ENCODE measurements at regions not wholly inside any gene's neighbourhood (a gene's known extent, or its start where the extent isn't known, plus 50 kb on each side); places are given as distances from the start of the nearest gene placed in this dataset.
"Not testable (repeated sequence)": the region's sequence is repeated elsewhere in the genome, so short reads cannot be mapped to it uniquely, and the experiment has no call there.

- ChIA-PET POLR2A (no interaction called here), CTCF (interaction anchor here (0.8 kb wide), 1 partner anchor 17 kb away, joined by 3 read pairs; no protein-coding TSS in a partner anchor)
- TF ChIP-seq, protein P1, sequence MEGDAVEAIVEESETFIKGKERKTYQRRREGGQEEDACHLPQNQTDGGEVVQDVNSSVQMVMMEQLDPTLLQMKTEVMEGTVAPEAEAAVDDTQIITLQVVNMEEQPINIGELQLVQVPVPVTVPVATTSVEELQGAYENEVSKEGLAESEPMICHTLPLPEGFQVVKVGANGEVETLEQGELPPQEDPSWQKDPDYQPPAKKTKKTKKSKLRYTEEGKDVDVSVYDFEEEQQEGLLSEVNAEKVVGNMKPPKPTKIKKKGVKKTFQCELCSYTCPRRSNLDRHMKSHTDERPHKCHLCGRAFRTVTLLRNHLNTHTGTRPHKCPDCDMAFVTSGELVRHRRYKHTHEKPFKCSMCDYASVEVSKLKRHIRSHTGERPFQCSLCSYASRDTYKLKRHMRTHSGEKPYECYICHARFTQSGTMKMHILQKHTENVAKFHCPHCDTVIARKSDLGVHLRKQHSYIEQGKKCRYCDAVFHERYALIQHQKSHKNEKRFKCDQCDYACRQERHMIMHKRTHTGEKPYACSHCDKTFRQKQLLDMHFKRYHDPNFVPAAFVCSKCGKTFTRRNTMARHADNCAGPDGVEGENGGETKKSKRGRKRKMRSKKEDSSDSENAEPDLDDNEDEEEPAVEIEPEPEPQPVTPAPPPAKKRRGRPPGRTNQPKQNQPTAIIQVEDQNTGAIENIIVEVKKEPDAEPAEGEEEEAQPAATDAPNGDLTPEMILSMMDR (IDR thresholded peaks at IDR 0.05; ENCODE audit: control extremely low read depth, extremely low read depth, low read depth, missing control alignments), result no peak
- DNase-seq (ENCODE audit: extremely low spot score), result no peak
These were observed 128.3 kb upstream of the TBX18 start for GRCh38 chr6:84892671-84893070.

DNA sequence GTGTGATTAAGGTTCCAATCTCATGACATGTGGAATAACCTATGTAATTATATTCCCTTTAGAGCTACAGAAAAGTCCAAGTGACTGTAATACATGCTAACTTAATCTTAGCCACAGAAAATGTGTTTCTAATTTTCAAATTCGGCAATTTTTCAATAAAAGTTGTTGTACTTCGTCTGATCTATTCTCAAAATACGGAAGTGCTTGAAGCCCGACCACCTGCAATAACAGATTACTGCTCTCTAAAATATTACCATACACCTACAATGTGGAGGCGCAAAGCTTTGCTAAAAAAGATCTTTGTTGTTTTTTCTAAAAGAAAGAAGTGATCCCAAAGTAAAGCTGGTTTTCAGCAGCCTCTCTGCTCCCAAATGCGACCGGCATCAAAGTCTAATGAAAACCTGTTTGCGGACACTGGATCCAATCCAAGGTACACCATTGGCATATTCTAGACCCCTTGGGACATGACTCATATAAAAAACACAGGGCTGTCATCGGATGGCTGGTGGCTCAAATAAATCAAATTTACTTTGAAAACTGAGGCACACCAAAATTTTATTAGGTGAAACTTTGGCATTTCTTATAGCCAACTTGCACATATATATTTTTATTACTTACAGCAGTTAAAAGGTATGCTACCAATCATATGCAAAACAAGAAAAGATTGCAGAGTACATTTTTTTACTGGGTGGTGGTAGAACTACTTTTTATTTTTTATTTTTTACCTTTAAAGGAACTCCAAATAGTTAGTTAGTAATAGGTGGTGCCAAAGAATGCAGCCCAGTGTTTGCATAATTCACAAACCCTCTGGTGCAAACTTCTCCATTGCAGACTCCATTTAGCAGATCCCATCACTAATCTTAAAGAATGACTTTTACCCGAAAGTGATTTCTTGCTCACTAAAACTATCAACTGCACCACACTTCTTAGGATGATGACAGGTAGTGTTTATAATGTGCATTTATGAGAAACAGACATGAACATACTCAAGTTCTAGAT, 118.7 kb upstream of the TBX18 start:
- DNase-seq (ENCODE audit: extremely low spot score), result no peak
- TF ChIP-seq, protein P1 (IDR thresholded peaks at IDR 0.05; ENCODE audit: control extremely low read depth, extremely low read depth, low read depth, missing control alignments), result no peak
- ChIA-PET CTCF (interaction anchor here (1.3 kb wide), 1 partner anchor 7 kb away, joined by 6 read pairs; no protein-coding TSS in a partner anchor), POLR2A (no interaction called here)

GRCh38 chr6:84879385-84879784, 115.0 kb upstream of the TBX18 start:
- POLR2A ChIA-PET; CTCF ChIA-PET; DNase-seq (ENCODE audit: extremely low spot score): not testable (repeated sequence)

GRCh38 chr6:84877515-84878210, 113.3 kb upstream of the TBX18 start:
- POLR2A ChIA-PET, result no interaction called here
- DNase-seq (ENCODE audit: extremely low spot score), result no peak
- CTCF ChIA-PET, result interaction anchor here (1.0 to 1.2 kb wide), 2 partner anchors 11 to 33 kb away, joined by 3 to 4 read pairs; no protein-coding TSS in a partner anchor
- TF ChIP-seq, protein P1 (IDR thresholded peaks at IDR 0.05; ENCODE audit: control extremely low read depth, extremely low read depth, low read depth, missing control alignments), result no peak

DNA sequence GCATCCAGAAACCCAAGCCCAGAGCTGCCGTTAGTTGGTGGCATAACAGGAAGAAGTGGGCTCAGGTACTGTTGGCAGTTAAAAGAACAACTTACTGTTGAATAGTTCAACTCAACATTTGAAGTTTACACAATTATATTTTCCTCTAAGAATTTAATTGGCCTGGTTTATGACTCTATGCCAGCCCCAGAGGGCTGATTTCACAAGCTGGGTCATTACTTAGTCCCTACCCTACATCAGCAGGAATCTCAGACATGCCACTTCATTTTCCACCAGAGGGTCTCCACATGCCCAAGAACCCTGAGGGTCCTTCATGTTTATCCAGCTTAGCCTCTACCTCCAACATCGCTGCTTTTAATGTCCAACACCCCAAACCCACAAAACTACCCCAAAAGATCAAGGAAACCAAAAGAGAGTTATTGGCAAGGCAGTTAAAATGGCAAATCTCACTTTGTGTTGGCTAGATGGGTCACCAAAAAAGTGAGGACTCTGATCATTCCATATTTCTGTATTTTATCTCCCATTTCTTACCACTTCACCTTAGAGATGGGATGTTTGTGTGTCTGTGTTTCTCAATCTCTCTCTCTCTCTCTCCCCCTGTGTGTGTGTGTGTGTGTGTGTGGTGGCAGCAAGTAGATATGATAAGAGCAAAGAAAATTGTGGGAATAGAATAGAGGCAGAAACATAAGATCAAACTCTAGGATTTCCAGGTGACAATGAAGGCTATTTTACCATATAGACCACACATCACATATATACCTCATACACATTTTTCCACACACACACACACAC, 112.5 kb upstream of the TBX18 start:
- POLR2A ChIA-PET, result no interaction called here
- DNase-seq (ENCODE audit: extremely low spot score), result no peak
- TF ChIP-seq, protein P1 (IDR thresholded peaks at IDR 0.05; ENCODE audit: control extremely low read depth, extremely low read depth, low read depth, missing control alignments), result no peak
- CTCF ChIA-PET, result interaction anchor here (1.2 kb wide), 1 partner anchor 34 kb away, joined by 4 read pairs; no protein-coding TSS in a partner anchor

DNA sequence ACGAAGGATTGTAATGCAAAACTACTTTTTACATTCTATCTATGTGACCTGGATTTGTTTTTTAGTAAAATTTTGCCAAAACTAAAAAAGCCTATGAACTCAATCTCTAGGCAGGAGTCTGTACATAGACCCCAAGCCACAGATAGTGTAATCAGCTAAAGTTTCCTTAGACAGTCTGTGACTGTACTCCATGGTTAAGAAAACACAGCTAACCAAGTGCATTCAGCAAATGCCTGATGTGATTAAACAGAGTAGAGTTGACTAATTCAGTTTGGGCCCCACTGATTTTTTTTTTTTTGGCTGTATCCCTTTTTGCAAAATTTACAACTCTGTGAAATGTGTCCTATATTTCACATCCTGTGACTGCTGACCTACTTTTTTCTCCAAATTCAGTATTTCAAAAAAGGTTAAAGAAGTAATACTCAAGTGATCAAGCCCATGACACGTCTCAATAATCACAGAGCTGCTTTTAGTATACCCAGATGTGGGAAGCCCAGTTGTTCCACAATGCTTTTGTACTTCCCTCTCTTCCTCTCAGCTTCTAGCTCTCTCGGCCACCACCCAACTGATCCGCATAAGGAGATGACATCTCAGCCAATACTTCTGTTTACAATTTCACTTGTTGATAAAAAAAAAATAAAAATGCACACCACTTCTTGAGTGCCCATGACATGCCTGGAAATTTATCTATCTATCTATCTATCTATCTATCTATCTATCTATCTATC, 108.8 kb upstream of the TBX18 start:
- DNase-seq (ENCODE audit: extremely low spot score), result no peak
- TF ChIP-seq, protein P1 (IDR thresholded peaks at IDR 0.05; ENCODE audit: control extremely low read depth, extremely low read depth, low read depth, missing control alignments), result no peak
- ChIA-PET POLR2A (no interaction called here), CTCF (no interaction called here)

Data from GM10248 (cell line).